Uterus (tissue), 2 donors: ENCODE measurements at regions not wholly inside any gene's neighbourhood (a gene's known extent, or its start where the extent isn't known, plus 50 kb on each side); places are given as distances from the start of the nearest gene placed in this dataset.

Experiments
- CTCF ChIP-seq, 4 experiments: fragments of 200-600 bp in 2 of 4; fragments of 450-650 bp in 2 of 4; sonication (generic) in 2 of 4; IDR thresholded peaks; one replicate each; pipeline ENCODE4 v1.5.1; 2016 to 2019; ENCODE audit warnings: antibody characterized with exemption in 4 of 4, mild to moderate bottlenecking in 2 of 4, moderate library complexity in 1 of 4
- POLR2A ChIP-seq, 2 donors: fragments of 450-650 bp; IDR thresholded peaks; one replicate each; pipeline ENCODE4 v1.6.1; 2016; ENCODE audit warnings: antibody characterized with exemption in 2 of 2, mild to moderate bottlenecking in 1 of 2, moderate library complexity in 1 of 2

GRCh38 chr2:196248467-196249094, 77.2 kb upstream of the STK17B start:
- TF ChIP-seq CTCF (IDR thresholded peaks at IDR 0.05), result no peak
- TF ChIP-seq POLR2A (IDR thresholded peaks at IDR 0.05), result no peak
